K562 (cell line): ENCODE measurements at regions not wholly inside any gene's neighbourhood (a gene's known extent, or its start where the extent isn't known, plus 50 kb on each side); places are given as distances from the start of the nearest gene placed in this dataset.

Experiments
- BCL6 ChIP-seq: fragments of 250-450 bp; sonication (Bioruptor Pico); IDR thresholded peaks from 2 replicates; pipeline ENCODE4 v1.4.0; 2020
- CREM ChIP-seq: IDR thresholded peaks from 2 replicates; pipeline ENCODE4 v1.6.1; 2014; ENCODE audit warnings: antibody characterized with exemption, low read depth
- EGR1 ChIP-seq: fragments of 450-650 bp; conservative IDR thresholded peaks from 2 replicates; pipeline ENCODE4 v1.6.1; 2017; ENCODE audit warnings: mild to moderate bottlenecking
- ERF ChIP-seq: fragments of 450-650 bp; formaldehyde crosslinking; IDR thresholded peaks from 2 replicates; pipeline ENCODE4 v1.4.0; 2020; ENCODE audit warnings: mild to moderate bottlenecking, mixed read lengths
- TRIM24 ChIP-seq, 2 experiments: fragments of 450-650 bp; IDR thresholded peaks; 2 replicates each; pipeline ENCODE4 v1.6.1; 2016
- ZBTB40 ChIP-seq, 2 experiments: fragments of 450-650 bp in 1 of 2; sonication (generic) in 1 of 2; formaldehyde crosslinking in 1 of 2; IDR thresholded peaks; 2 replicates each; pipeline versions ENCODE4 v1.7.1 to v1.9.0; 2016 to 2022; ENCODE audit warnings: inconsistent platforms in 1 of 2, mild to moderate bottlenecking in 1 of 2, missing genetic modification reagents in 1 of 2
- ZNF124 ChIP-seq: sonication (generic); formaldehyde crosslinking; IDR thresholded peaks from 2 replicates; pipeline ENCODE4 v1.8.1; 2022; ENCODE audit warnings: missing genetic modification reagents
- ZNF785 ChIP-seq: fragments of 250-450 bp; sonication (Bioruptor Pico); IDR thresholded peaks from 2 replicates; pipeline ENCODE4 v1.4.0; 2020; ENCODE audit warnings: mild to moderate bottlenecking
- TF ChIP-seq, protein P1 (sequence below): fragments of 250-450 bp; sonication (Bioruptor Pico); IDR thresholded peaks from 2 replicates; pipeline ENCODE4 v1.8.0; 2021; ENCODE audit warnings: moderate library complexity, mild to moderate bottlenecking, inconsistent platforms

- TF ChIP-seq ZBTB40 (IDR thresholded peaks at IDR 0.05) = no peak
- no peak for TF ChIP-seq ZBTB40 (CRISPR knock-in tag; IDR thresholded peaks at IDR 0.05)
- TF ChIP-seq ZNF785 (CRISPR knock-in tag) = no peak
- no peak for TF ChIP-seq CREM
- TF ChIP-seq EGR1 = no peak
- TF ChIP-seq, protein P1, sequence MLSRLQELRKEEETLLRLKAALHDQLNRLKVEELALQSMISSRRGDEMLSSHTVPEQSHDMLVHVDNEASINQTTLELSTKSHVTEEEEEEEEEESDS (CRISPR knock-in tag) = no peak
- no peak for TF ChIP-seq TRIM24 (IDR thresholded peaks at IDR 0.05)
- no peak for TF ChIP-seq ERF (CRISPR knock-in tag)
- no peak for TF ChIP-seq BCL6
- no peak for TF ChIP-seq ZNF124
Observed at GRCh38 chr14:30180219-30180618, 252.6 kb upstream of the PRKD1 start (continued).
